OCI-LY1 (cell line): ENCODE measurements at regions not wholly inside any gene's neighbourhood (a gene's known extent, or its start where the extent isn't known, plus 50 kb on each side); places are given as distances from the start of the nearest gene placed in this dataset.

Source experiments
- CTCF ChIP-seq: fragments of 200-600 bp; sonication (generic), shearing (Covaris generic); IDR thresholded peaks from 2 replicates; pipeline ENCODE4 v1.5.1; 2017; ENCODE audit warnings: mild to moderate bottlenecking, antibody characterized with exemption, low read length, moderate library complexity, mixed read lengths
- EZH2 ChIP-seq: fragments of 200-600 bp; sonication (generic), shearing (Covaris generic); IDR thresholded peaks from 2 replicates; pipeline ENCODE4 v1.8.0; 2017; ENCODE audit warnings: borderline replicate concordance, mixed run types, mild to moderate bottlenecking, antibody characterized with exemption, low read length, moderate library complexity, mixed read lengths

GRCh38 chr18:28735731-28736130, 558.8 kb upstream of the CDH2 start:
- no peak for TF ChIP-seq CTCF
- no peak for TF ChIP-seq EZH2
